ENCODE measurements at regions not wholly inside any gene's neighbourhood (a gene's known extent, or its start where the extent isn't known, plus 50 kb on each side); places are given as distances from the start of the nearest gene placed in this dataset.

- TF ChIP-seq CTCF (IDR thresholded peaks at IDR 0.05) (no peak), POLR2A (IDR thresholded peaks at IDR 0.05) (no peak)
Observed at GRCh38 chr2:187158452-187158851, 289.6 kb downstream of the CALCRL start.

Data from tibial nerve (tissue), 3 donors.